ENCODE measurements at regions not wholly inside any gene's neighbourhood (a gene's known extent, or its start where the extent isn't known, plus 50 kb on each side); places are given as distances from the start of the nearest gene placed in this dataset.

DNA sequence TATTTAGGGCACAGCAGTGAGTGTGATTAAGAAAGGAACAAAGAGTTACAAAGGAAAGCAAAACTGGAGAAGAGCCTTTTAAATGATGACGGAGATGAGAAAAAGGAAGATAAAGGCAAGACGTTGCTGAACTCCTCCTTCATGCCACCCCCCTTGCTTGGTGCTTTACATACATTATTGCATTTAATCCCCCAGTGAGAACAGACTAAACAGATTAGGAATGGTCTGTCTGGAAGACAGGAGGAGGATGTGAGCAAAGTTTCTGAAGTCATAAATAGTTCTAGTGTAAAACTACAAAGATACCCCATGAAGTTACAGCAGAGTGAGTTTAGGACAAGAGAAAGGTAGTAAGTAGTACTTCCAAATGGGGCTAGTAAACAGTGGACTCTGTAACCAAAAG, 113.5 kb downstream of the PLCE1 start:
- no peak for TF ChIP-seq POLR2AphosphoS5 (IDR thresholded peaks at IDR 0.05)
- TF ChIP-seq CTCF (IDR thresholded peaks at IDR 0.05 in 8 of 11, conservative IDR thresholded peaks at IDR 0.05 in 3 of 11): no peak
- TF ChIP-seq POLR2A (IDR thresholded peaks at IDR 0.05): no peak
